NCI-H510A (cell line): ENCODE measurements at regions not wholly inside any gene's neighbourhood (a gene's known extent, or its start where the extent isn't known, plus 50 kb on each side); places are given as distances from the start of the nearest gene placed in this dataset.
"Not testable (repeated sequence)": the region's sequence is repeated elsewhere in the genome, so short reads cannot be mapped to it uniquely, and the experiment has no call there.

ENCODE experiments used
- DNase-seq: peaks from one replicate; lab custom pipeline; 2025; lab: John Stamatoyannopoulos, UW

DNA sequence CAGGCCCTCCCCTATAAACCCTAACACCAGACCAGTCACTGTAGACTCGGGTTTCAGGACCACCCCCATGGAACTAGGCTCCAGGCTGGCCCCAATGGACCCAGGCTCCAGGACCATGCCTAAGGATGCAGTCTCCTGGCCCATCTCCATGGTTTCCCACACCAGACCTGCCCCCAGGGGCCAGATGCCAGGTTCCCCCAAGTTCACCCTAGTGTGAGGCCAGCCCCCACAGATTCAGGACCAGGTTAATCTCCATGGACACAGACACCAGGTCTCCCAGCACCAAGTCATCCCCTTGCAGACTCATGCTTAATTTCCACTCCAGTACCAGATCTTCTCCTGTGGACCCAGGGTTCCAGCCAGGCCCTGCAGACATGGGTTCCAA, 103.8 kb upstream of the LANCL2 start:
- no peak for DNase-seq

DNA sequence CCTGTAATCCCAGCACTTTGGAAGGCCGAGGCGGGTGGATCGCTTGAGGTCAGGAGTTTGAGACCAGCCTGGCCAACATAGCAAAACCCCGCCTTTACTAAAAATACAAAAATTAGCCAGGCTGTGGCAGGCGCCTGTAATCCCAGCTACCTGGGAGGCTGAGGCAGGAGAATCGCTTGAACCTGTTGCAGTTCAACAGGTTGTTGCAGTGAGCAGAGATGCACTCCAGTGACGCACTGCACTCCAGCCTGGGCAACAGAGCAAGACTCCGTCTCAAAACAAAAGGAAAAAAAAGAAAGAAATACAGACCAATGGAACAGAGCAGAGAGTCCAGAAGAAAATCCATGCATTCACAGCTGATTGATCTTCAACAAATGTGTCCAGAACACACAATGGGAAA, 99.8 kb upstream of the LANCL2 start:
- not testable (repeated sequence) for DNase-seq

DNA sequence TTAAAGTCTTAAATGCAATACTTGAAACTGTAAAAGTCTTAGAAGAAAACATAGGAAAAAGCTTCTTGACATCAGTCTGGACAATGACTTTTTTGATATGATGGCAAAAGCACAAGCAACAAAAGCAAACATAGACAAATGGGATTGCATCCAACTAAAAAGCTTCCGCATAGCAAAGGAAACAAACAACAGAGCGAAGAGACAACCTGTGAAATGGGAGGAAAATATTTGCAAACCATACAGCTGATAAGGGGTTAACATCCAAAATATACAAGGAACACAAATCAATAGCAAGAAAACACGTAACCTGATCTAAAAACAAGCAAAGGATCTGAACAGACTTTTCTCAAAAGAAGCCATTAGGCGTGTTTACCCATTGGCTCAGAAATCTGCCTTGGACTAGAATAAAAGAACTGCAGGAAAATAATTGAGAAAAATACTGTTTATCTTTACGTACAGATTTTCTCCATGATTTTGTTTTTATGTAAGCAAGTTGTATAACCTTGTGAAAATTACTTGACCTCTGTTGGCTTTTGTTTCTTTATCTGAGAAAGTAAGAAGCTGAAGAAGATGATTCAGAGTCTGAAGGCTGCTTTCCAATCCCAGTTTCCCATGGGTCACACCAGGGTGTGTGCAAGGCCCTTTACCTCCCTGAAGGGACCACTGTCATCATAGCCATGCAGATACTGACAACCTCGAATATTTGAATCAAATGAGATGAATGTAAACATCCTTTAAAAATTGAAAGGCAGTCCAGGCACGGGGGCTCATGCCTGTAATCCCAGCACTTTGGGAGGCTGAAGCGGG, 99.1 kb upstream of the LANCL2 start:
- no peak for DNase-seq

DNA sequence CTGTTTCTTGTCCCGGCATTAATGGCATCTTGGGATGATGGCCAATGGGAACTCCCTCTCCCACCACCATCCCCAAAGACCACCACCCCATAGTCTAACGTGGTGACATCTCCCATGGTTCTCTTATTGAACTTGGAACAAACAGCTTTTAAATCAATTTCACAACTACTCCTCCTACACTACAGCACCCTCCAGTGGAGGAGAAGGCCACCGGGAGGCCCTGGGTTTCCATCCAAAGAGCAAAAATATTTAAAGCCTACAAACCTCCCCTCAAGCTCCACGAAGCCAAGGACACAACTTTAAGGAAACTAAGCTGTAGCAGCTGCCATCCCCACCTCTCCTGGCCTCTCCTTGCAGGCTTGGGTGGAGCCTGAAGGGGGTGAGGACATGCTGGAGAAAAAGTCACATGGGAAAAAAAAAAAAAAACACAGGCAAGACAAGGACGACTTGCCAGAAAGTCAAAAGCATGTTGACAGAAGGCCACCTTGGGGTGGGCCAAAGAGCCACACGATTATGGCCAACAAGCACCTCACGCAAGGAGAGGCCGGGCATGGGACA, 94.0 kb upstream of the LANCL2 start:
- no peak for DNase-seq

DNA sequence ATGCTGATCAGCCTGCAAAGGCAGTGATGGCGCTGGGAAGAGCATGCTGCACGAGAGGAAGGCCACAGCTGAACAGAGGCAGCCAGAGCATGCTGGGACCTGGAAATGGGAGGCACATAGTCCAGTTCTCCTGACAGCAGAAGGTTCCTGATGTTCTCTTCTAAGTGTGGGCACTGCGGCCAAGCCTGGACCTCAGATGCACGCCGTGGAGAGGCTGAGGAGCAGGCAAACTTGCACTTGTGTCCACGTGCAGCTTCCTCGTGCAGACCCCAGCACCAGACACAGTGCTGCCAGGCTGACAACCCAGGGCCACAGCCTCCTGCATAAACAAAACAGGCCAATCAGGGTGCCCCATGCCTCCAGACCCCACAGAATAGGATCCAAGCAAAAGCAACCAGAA, 93.5 kb upstream of the LANCL2 start:
- DNase-seq: no peak

DNA sequence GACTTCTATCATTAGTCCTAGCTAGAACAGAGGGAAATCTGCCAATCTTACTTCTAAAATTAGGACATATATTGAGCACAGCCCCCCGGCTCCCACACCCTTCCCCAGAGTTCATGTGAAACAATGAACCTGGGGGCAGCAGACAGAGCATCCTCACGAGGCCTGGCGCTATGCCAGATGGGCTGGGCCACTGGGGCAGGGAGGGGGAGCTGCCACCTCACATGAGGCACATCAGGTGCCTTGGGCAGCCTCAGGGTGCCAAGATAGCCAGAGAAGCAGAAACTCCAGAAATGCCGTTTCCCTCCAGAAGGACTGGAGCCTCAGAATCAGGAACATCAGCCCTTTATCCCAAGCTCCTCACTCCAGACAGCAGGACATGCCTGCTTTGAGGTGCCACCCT, 92.8 kb upstream of the LANCL2 start:
- no peak for DNase-seq

DNA sequence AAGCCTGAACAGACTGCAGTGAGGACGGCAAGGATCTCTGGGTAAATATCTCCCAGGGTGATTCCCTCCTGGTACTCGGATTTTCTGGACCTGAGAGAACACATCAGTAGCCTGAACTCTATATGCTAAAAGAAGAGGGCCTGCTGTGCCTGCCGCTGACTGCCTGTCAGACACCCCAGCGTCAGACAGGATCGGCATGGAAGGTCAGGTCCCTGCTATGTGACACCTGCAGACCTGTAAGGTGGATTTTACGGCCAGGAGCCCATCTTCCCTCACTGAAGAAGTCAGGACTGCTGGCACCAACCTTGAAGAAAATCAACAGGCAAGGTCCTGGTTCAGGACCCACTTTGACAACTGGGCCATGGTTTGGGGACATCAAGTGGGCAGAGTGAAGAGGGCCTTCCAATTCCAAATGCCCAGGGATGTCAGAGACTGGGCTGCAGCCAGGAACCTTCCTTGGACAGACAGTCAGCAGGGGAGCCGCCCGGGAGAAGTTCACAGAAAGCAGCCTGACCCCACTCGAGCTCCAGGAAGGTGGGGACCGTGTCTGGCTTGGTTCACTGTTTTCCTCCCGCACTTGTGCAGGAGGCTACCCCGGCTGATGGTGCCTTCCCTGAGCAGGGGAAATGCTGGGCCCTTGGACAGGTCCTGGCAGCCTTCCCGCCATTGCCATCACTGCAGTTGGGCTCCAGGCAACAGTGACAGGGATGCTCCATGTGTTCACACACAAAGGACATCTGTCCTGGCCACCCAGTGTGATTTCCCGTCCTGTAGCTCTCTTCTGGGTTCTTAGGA, 91.8 kb upstream of the LANCL2 start:
- no peak for DNase-seq

DNA sequence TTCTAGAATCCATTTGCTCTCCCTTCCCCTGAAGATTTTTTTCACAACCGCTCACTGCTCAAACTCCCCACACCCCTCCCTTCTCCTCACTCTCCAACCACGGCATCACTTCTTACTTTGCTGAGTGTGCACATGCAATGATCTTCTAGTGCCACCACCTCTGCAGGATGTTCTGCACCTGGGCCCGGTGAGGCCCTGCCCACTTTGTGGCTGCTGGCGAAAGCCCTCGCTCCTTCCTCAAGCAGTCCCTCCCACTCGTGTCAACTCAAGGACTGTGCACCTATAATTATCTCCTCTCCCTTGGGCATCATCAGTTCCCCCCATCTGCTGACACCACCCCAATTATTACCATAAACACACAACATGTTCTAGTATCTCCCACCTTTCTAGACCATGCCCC, 91.0 kb upstream of the LANCL2 start:
- DNase-seq: no peak

DNA sequence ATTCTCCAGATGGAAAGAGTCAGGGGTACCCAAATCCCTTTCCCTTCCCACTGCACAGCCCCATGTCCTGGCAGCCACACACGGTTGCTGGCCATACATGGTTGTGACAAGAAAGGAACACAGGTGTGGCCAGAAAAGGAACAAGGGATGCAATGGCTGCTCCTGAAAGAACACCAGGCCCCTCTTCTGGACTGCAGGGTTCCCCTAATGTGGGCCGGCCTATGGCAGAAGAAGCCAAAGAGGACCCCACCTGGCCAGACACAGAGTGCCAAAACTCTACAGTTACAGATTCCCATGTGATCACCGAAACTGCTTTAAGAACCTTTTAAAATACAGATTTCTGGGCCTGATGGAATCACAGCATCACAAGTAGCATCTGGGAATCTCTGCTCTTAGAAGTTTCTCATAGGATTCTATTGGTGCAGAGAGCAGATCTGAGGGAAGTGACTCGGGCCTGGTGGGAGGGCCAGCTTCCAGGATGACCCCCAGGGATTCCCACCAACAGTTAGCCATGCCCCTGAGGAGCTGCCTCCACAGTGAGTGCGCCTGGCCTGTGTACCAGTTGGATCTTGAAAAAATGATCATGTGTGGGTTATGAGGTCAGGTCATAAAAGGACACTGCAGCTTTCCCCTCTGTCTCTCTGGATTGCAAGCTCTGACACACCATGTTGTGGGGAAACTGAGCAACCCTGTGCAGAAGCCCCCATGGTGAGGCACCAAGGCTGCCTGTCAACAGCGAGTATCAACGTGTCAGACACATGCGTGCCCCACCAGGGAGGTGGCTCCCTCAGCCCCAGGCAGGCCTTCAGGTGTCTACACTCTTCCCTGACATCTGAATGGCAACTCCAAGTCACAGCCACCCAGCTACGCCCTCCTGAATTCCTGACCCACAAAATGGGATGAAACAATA, 89.6 kb upstream of the LANCL2 start:
- no peak for DNase-seq

DNA sequence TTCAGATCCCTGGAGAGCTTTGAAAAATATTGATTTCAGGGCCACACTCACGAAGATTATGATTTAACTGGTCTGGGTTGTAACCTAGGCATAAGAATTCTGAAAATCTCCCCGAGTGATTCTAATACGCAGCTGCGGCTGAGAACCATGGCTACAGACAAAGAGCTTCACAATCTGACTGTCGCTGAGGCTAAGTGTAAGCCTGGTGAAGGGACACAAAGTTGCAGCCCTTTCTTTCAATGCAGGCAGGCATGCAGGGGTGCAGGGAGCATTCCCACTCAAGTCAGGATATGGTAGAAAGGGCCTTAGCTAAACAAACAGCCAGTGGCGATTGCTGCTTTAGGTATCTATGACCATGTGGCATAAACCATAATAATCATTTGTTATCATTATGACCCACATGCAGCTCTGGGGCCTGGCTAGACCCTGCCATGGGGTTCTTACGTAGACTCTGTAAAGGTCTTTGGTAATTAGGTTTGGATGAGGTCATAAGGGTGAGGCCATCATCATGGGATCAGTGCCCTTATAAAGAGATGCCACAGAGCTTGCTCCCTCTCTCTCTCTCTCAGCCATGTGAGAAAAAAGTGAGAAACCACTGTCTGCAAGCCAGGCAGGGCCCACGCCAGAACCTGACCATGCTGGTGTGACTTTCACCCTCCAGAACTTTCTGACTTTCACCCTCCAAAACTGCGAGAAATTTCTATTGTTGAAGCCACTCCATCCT, 88.4 kb upstream of the LANCL2 start:
- DNase-seq: no peak

DNA sequence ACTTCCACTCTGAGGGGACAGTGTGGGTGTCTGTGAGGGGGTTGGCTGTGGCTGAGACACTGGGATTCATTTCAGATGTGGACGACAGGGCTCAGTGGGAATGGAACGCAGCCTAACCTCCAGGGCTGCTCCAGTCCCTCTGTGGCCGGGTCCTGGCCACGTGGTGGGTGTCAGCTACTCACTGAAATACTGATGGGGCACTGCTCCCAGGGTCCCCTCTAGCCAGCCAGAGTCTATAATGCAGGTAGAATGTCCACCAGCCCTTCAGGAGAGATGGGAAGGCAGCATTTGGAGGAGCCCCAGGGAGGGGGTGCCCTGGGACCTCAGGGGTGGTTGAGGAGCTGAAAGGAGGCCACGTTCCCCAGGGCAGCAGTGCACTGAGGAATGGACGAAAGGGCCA, 87.2 kb upstream of the LANCL2 start:
- DNase-seq: no peak

DNA sequence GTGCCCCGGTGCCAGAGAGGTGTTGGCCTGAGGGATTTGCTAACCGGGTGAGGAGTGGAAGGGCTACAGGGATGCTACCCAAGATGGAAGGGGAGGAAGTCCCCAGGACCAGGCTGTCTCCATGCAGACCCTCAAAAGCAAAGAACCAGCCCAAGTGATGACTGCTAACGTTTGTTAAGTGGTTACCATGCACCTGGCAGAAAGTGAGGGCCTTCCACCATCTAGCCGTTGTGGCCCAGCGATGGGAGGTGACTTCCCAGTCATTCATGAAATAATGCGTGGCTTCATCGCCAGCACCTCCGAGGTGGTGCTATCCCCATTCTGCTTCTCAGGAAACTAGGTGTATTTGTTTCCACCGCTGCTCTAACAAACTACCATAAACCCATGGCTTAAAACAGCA, 86.8 kb upstream of the LANCL2 start:
- no peak for DNase-seq

DNA sequence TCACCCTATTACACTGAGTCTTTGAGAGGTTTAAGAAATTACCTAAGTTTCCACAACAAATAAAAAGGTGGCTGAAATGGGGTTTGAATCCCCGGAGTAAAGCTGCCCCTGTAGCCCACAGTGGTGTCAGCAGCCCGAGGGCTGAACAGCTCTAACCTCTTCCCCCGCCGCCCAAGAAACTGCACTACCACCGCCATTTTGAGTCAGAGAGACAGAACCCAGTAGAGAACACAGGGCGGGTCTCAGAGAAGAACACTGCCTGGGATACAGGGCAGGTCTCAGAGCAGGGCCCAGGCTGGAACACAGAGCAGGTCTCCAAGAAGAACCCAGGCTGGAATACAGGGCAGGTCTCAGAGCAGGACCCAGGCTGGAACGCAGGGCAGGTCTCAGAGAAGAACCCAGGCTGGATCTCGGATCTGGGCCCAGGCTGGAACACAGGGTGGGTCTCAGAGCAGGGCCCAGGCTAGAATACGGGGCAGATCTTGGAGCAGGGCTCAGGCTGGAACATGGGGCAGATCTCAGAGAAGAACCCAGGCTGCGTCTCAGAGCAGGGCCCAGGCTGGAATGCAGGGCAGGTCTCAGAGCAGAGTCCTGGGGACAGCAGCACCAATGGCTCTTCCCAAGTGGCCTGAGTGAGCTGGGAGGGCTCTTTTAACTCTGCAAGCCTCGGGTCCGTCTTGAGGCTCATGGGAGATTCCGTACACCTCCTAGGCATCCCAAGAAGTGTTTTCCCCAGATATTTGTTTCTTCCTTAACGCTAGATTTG, 85.9 kb upstream of the LANCL2 start:
- DNase-seq: no peak

DNA sequence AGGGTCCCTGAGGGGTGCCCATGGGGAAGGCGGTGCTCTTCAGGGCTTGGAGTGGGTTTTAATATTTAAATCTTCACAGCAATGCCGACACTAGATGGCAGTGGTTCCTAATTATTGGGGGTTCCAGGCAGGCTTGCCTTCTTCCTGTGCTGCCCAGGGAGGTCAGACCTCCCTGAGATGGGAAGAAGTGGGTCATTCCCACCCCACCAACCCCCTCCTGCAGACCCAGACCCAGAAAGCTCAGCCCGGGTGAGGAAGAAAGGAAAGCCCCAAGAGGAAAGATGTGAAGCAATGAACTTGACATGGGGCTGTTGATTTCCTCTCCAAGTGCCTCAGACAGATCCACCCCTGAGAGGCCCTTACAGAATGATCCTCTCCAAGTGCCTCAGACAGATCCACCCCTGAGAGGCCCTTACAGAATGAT, 85.1 kb upstream of the LANCL2 start:
- peak; percentile 22 for DNase-seq

DNA sequence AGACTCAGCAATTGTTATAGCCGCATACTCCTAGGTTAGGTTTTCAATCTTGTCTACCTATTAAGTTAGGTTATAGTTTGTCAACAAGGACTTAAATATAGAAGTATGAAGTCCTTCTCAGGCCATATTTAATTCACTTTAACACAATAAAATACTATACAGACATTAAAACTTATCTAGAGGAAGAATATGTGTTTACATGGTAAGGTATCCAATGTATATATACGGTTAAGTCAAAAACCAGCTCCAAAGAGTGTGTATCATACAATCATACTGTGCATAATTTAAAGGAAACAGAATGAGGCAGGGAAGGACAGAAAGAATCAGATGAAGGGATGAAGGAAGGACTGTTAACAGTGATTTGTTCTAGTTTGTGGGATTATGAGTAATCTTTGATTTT, 79.5 kb upstream of the LANCL2 start:
- DNase-seq: no peak

DNA sequence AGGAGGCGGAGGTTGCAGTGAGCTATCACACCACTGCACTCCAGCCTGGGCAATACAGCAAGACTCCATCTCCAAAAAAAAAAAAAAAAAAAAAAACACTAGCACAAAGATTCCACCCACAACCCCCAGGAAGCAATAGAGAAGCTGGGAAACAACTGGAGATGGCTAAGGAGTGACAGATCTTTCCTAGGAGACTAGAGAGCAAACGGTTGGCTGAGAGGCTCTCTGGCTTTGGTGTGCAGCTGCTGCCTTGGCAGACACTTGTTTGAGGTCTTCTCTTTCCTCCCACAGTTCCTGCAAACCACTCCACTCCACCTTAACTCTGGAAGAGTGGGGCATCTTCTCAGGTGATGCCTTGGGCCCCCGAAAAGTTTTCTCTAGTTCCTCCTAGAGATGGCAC, 78.5 kb upstream of the LANCL2 start:
- no peak for DNase-seq

DNA sequence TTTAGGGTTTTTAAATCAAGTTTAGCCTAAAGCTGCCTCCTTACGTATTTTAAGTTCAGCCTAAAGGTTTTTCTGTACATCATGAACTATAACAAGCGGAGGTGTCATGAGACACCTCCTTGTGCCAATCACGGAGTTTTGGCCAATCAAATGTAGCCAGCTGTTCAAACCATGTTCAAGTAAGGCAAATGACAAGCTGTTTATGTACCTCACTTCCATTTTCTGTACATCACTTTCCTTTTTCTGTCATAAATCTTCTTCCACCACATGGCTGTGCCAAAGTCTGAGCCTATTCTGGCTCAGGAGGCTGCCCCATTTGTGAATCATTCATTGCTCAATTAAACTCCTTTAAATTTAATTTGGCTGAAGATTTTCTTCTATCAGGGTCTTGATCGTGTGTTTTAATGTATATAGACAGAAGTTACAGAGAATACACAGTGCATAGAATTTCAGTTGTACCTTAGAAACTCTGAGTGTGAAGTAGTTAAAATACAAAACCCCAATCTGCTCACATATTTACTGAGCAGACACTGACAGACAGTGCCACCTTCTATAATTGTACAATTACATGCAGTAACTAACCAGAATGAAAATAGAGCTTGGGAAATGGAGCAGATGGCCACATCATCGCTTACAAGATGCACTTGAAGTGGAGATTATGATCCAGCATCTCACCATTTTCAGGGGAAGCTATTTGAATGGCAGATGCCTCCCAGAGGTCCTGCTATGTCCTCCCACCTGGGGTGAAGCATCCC, 76.9 kb upstream of the LANCL2 start:
- DNase-seq: no peak

DNA sequence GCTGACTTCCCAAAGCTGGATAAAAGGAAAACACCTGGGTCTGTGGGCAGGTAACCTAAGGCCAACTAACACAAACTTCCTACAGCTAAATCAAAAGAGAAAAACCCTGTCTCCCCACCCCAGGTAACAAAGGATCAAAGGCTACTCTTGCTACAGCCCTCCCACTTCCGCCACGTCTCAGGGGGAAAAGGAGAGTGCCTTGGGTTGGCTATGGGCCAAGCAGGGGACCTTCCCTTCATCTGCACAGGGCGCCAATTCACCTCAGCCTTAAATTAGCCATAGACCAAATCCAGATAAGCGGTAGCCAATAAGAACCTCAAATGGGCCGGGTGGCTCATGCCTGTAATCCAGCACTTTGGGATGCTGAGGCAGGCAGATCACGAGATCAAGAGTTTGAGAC, 69.1 kb upstream of the LANCL2 start:
- no peak for DNase-seq

DNA sequence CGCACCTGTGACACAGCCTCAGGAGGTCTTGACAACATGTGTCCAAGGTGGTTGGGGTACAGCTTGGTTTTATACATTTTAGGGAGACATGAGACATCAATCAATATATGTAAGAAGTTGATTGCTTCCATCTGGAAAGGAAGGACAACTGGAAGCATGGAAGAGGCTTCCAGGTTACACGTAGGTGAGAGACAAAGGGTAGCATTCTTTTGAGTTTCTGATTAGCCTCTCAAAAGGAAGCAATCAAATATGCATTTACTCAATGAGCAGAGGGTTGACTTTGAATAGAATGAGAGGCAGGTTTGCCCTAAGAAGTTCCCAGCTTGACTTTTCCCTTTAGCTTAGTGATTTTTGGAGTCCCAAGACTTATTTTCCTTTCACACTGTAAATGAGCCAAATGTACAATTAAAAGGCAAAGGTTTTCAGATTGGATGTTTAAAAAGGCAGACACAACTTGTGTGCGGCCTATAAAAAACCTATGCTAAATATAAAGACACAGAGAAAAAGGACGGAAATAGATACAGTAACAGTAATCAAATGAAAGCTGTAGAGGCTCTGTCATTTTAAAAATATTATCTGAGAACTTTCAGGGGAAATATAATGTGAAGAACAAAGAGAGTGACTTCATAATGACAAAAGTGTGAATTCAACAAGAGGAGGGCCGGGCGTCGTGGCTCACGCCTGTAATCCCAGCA, 65.7 kb upstream of the LANCL2 start:
- no peak for DNase-seq
